Smooth muscle cell (in vitro differentiated cells): ENCODE measurements at regions not wholly inside any gene's neighbourhood (a gene's known extent, or its start where the extent isn't known, plus 50 kb on each side); places are given as distances from the start of the nearest gene placed in this dataset.

Experiments
- DNase-seq: peaks from one replicate; lab custom pipeline; 2025; ENCODE audit not compliant: unreplicated experiment; lab: John Stamatoyannopoulos, UW
- H2AFZ ChIP-seq: fragments of 200-600 bp; sonication (generic); 2 replicates; pipeline ENCODE4 v1.6.0; 2016; ENCODE audit warnings: antibody characterized with exemption, low read depth, mild to moderate bottlenecking
- H3F3A ChIP-seq: fragments of 200-600 bp; sonication (generic); 2 replicates; pipeline ENCODE4 v1.6.0; 2017; ENCODE audit warnings: antibody characterized with exemption, low read depth
- H3K27ac ChIP-seq: fragments of 200-600 bp; sonication (generic); 2 replicates; pipeline ENCODE4 v1.5.1; 2016; ENCODE audit warnings: low read depth, mild to moderate bottlenecking
- H3K27me3 ChIP-seq: fragments of 200-600 bp; sonication (generic); 2 replicates; pipeline ENCODE4 v1.6.1; 2016; ENCODE audit warnings: low read depth, mild to moderate bottlenecking
- H3K36me3 ChIP-seq: fragments of 200-600 bp; sonication (generic); 2 replicates; pipeline ENCODE4 v1.5.1; 2016; ENCODE audit warnings: low read depth
- H3K4me1 ChIP-seq: fragments of 200-600 bp; sonication (generic); 2 replicates; pipeline ENCODE4 v1.5.1; 2016; ENCODE audit warnings: low read depth
- H3K4me2 ChIP-seq: fragments of 200-600 bp; sonication (generic); 2 replicates; pipeline ENCODE4 v1.6.0; 2016; ENCODE audit warnings: mild to moderate bottlenecking
- H3K4me3 ChIP-seq: fragments of 200-600 bp; sonication (generic); 2 replicates; pipeline ENCODE4 v1.5.1; 2016; ENCODE audit warnings: mild to moderate bottlenecking
- H3K79me2 ChIP-seq: fragments of 200-600 bp; sonication (generic); 2 replicates; pipeline ENCODE4 v1.6.0; 2016; ENCODE audit warnings: low read depth, mild to moderate bottlenecking
- H3K9ac ChIP-seq: fragments of 200-600 bp; sonication (generic); 2 replicates; pipeline ENCODE4 v1.6.0; 2016; ENCODE audit warnings: low read depth
- H3K9me3 ChIP-seq: fragments of 200-600 bp; sonication (generic); replicated peaks from 2 replicates; pipeline ENCODE4 v1.5.1; 2016; ENCODE audit warnings: low read depth
- H4K20me1 ChIP-seq: fragments of 200-600 bp; sonication (generic); 2 replicates; pipeline ENCODE4 v1.6.0; 2016; ENCODE audit warnings: low read depth
- WGBS: methylation state at CpG from one replicate; pipeline ENCODE4 v1.1.7; 2016; ENCODE audit warnings: low lambda C conversion rate; 5-methylcytosine and 5-hydroxymethylcytosine counted together
- TF ChIP-seq, protein P1 (sequence below): fragments of 200-600 bp; sonication (generic); IDR thresholded peaks from 2 replicates; pipeline ENCODE4 v1.5.1; 2017; ENCODE audit warnings: borderline replicate concordance, mild to moderate bottlenecking, antibody characterized with exemption; ENCODE audit not compliant: insufficient read depth, poor library complexity, severe bottlenecking

DNA sequence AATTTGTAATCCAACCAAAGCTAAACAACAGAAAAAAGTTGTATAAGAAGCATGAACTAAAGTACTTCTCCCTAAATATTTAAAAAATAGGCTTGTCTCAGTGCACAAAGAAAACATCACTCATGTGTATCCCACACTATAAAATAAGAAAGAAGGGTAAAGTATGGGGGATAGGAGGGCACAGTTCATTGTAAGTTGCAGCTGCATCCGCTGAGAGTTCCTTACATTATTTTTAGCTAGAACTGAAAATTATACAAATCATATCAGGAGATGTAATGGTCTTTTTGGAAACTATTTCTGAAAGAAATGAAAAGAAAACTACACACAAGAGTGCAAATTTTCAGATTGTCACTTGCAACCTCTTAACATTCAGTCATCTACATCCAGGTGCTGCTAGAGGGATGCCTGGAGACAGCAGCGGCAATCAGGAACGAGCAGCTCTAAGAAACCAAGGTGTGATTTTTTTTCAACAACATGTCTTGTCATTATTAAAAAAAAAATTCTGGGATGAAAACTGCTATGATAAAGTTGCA lies 273.6 kb downstream of the ASXL3 start:
- Histone ChIP-seq H3K27ac (no peak overlapping the region), H3F3A (no peaks in the 10 kb centered on the region), H3K36me3 (no peaks in the 10 kb centered on the region), H3K4me2 (no peak overlapping the region), H3K27me3 (no peaks in the 10 kb centered on the region), H3K4me3 (no peak overlapping the region), H3K9me3 (no peaks in the 10 kb centered on the region), H3K79me2 (no peaks in the 10 kb centered on the region), H3K9ac (no peak overlapping the region), H4K20me1 (no peaks in the 10 kb centered on the region), H2AFZ (no peak overlapping the region), H3K4me1 (no peaks in the 10 kb centered on the region)
- WGBS: 88% methylated on average over 3 of the region's 3 CpGs
- DNase-seq: no peak
- TF ChIP-seq, protein P1, sequence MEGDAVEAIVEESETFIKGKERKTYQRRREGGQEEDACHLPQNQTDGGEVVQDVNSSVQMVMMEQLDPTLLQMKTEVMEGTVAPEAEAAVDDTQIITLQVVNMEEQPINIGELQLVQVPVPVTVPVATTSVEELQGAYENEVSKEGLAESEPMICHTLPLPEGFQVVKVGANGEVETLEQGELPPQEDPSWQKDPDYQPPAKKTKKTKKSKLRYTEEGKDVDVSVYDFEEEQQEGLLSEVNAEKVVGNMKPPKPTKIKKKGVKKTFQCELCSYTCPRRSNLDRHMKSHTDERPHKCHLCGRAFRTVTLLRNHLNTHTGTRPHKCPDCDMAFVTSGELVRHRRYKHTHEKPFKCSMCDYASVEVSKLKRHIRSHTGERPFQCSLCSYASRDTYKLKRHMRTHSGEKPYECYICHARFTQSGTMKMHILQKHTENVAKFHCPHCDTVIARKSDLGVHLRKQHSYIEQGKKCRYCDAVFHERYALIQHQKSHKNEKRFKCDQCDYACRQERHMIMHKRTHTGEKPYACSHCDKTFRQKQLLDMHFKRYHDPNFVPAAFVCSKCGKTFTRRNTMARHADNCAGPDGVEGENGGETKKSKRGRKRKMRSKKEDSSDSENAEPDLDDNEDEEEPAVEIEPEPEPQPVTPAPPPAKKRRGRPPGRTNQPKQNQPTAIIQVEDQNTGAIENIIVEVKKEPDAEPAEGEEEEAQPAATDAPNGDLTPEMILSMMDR: no peak

DNA sequence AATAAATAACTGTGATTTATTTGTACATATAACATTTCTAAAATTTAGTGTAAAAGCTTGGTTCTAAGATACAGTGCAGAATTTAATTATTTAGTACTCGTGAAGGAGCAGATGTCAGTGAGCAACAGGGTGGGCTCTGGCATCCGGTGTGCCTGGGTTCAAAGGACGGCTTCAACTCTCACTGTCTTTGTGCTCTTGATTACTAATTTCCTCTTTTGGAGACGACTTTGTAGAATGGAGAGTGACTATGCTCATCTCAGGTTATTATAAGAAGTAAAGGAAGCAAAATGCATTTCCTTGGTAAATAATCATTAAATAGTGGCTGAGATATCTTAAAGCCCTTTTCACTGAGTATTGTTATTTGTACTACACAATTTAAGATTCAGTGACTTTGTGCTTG lies 271.7 kb downstream of the ASXL3 start:
- no peaks in the 10 kb centered on the region for H3K9me3 ChIP-seq
- no peak overlapping the region for H2AFZ ChIP-seq
- H4K20me1 ChIP-seq: no peaks in the 10 kb centered on the region
- no peak overlapping the region for H3K9ac ChIP-seq
- H3K36me3 ChIP-seq: no peaks in the 10 kb centered on the region
- TF ChIP-seq, protein P1: no peak
- H3K79me2 ChIP-seq: no peaks in the 10 kb centered on the region
- H3K4me3 ChIP-seq: no peak overlapping the region
- 67% methylated on average over 4 of the region's 4 CpGs for WGBS
- DNase-seq: no peak
- no peaks in the 10 kb centered on the region for H3K27me3 ChIP-seq
- H3K4me1 ChIP-seq: no peaks in the 10 kb centered on the region
- H3K4me2 ChIP-seq: no peak overlapping the region
- H3F3A ChIP-seq: no peaks in the 10 kb centered on the region
- H3K27ac ChIP-seq: no peak overlapping the region

DNA sequence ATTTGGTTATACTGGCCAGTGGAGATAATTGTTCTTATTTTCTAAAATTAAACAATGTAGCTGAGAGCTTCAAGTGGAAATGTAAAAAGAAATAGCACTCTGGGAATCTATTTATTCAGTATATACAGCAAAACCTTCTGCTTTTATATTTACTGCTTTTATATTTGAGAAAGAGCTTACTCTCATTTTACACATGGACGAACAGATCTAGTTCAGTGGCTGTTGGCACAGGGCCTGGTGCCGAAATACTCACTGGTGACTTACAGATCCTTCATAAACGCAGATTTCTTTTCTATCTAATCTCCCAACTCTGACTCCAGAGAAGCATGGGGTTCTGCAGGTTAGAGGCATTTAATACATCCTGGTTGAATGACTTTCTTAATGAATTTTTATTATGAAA lies 266.2 kb downstream of the ASXL3 start:
- H4K20me1 ChIP-seq: no peaks in the 10 kb centered on the region
- no peak overlapping the region for H3K4me3 ChIP-seq
- no peaks in the 10 kb centered on the region for H3K79me2 ChIP-seq
- H3F3A ChIP-seq: no peaks in the 10 kb centered on the region
- no peak overlapping the region for H3K9ac ChIP-seq
- no peaks in the 10 kb centered on the region for H3K36me3 ChIP-seq
- no peaks in the 10 kb centered on the region for H3K9me3 ChIP-seq
- DNase-seq: no peak
- H2AFZ ChIP-seq: no peak overlapping the region
- H3K4me2 ChIP-seq: no peak overlapping the region
- WGBS: 87% methylated on average over 3 of the region's 3 CpGs
- no peak overlapping the region for H3K27ac ChIP-seq
- no peaks in the 10 kb centered on the region for H3K27me3 ChIP-seq
- TF ChIP-seq, protein P1: no peak
- H3K4me1 ChIP-seq: no peaks in the 10 kb centered on the region

DNA sequence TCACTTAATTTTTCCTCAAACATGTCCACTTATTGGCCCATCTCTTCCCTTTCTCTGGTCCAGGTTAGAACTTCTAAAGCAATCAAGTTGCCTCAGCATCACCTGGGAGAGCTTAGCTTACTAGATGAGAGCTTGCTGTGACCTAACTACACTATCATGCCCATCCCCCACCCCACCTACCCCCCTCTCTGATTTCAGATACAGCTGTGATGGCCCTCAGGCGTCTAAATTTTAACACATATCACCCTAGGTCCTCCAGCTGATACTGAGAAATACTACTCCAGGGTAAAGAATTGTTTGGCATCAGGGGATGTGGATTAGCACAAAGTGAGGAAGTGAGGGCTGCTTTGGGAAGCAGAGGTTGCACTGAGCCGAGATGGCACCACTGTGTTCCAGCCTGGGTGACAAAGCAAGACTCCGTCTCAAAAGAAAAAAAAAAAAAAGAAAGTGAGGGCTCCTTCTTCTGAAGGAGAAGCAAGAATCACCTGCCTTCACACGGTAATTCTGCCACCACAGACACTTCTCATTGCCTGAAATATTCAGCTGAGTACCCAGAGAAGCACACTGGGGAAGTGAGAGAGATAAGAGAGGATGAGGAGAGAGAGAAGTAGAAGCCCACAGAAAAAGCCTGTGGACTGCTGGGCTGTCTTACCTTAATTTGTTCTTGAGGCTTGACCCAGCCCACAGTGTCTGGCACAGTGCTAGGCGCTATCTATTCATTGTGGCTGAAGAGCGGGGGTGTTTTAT lies 263.4 kb downstream of the ASXL3 start:
- H3K79me2 ChIP-seq: no peaks in the 10 kb centered on the region
- WGBS: 85% methylated on average over 6 of the region's 6 CpGs
- H3K27ac ChIP-seq: no peak overlapping the region
- H3F3A ChIP-seq: no peaks in the 10 kb centered on the region
- no peaks in the 10 kb centered on the region for H3K4me1 ChIP-seq
- no peaks in the 10 kb centered on the region for H3K27me3 ChIP-seq
- H3K4me2 ChIP-seq: no peak overlapping the region
- TF ChIP-seq, protein P1: no peak
- H3K36me3 ChIP-seq: no peaks in the 10 kb centered on the region
- H3K4me3 ChIP-seq: no peak overlapping the region
- no peaks in the 10 kb centered on the region for H3K9me3 ChIP-seq
- no peaks in the 10 kb centered on the region for H4K20me1 ChIP-seq
- H2AFZ ChIP-seq: no peak overlapping the region
- H3K9ac ChIP-seq: no peak overlapping the region
- no peak for DNase-seq
